SK-N-SH (cell line): ENCODE measurements at regions not wholly inside any gene's neighbourhood (a gene's known extent, or its start where the extent isn't known, plus 50 kb on each side); places are given as distances from the start of the nearest gene placed in this dataset.

Experiments used
- CHD2 ChIP-seq: fragments of 150-350 bp; IDR thresholded peaks from 2 replicates; pipeline ENCODE4 v1.6.1; 2018; ENCODE audit warnings: low read length; ENCODE audit not compliant: partially characterized antibody
- EP300 ChIP-seq, 2 experiments: IDR thresholded peaks; 2 replicates each; pipeline versions ENCODE4 v1.4.0 to v1.6.1; 2012; ENCODE audit warnings: borderline replicate concordance in 1 of 2, low read depth in 1 of 2, low read length in 1 of 2
- FOXM1 ChIP-seq: IDR thresholded peaks from 2 replicates; pipeline ENCODE4 v1.4.0; 2012; ENCODE audit warnings: low read depth, mild to moderate bottlenecking
- MXI1 ChIP-seq: IDR thresholded peaks from 2 replicates; pipeline ENCODE4 v1.6.1; 2012; ENCODE audit warnings: mild to moderate bottlenecking, low read depth, low read length, improper control_type of control experiment
- NRF1 ChIP-seq: IDR thresholded peaks from 2 replicates; pipeline ENCODE4 v1.6.1; 2012; ENCODE audit warnings: low read depth, mild to moderate bottlenecking, low read length
- POLR2AphosphoS5 ChIP-seq: IDR thresholded peaks from 2 replicates; pipeline ENCODE4 v1.6.1; 2012; ENCODE audit warnings: low read depth, low read length
- RAD21 ChIP-seq: IDR thresholded peaks from 2 replicates; pipeline ENCODE4 v1.6.1; 2012; ENCODE audit warnings: mild to moderate bottlenecking, low read length
- RFX5 ChIP-seq: IDR thresholded peaks from 2 replicates; pipeline ENCODE4 v1.6.1; 2012; ENCODE audit warnings: mild to moderate bottlenecking, improper control_type of control experiment, low read length
- TAF1 ChIP-seq: IDR thresholded peaks from 2 replicates; pipeline ENCODE4 v1.6.1; 2012; ENCODE audit warnings: low read depth, mild to moderate bottlenecking, low read length, moderate library complexity, borderline replicate concordance
- USF2 ChIP-seq: fragments of 150-350 bp; IDR thresholded peaks from 2 replicates; pipeline ENCODE4 v1.6.1; 2017; ENCODE audit warnings: antibody characterized with exemption, low read length, low read depth, borderline replicate concordance
- TF ChIP-seq, protein P1 (sequence below): fragments of 200-600 bp; sonication (generic); IDR thresholded peaks from 2 replicates; pipeline ENCODE4 v1.6.1; 2017; ENCODE audit warnings: antibody characterized with exemption, mild to moderate bottlenecking, moderate library complexity

GRCh38 chr10:120656107-120656506 lies 195.1 kb upstream of the WDR11 start:
- no peak for TF ChIP-seq POLR2AphosphoS5
- TF ChIP-seq, protein P1, sequence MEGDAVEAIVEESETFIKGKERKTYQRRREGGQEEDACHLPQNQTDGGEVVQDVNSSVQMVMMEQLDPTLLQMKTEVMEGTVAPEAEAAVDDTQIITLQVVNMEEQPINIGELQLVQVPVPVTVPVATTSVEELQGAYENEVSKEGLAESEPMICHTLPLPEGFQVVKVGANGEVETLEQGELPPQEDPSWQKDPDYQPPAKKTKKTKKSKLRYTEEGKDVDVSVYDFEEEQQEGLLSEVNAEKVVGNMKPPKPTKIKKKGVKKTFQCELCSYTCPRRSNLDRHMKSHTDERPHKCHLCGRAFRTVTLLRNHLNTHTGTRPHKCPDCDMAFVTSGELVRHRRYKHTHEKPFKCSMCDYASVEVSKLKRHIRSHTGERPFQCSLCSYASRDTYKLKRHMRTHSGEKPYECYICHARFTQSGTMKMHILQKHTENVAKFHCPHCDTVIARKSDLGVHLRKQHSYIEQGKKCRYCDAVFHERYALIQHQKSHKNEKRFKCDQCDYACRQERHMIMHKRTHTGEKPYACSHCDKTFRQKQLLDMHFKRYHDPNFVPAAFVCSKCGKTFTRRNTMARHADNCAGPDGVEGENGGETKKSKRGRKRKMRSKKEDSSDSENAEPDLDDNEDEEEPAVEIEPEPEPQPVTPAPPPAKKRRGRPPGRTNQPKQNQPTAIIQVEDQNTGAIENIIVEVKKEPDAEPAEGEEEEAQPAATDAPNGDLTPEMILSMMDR, result no peak
- no peak for TF ChIP-seq TAF1
- no peak for TF ChIP-seq RAD21
- TF ChIP-seq MXI1, result no peak
- TF ChIP-seq NRF1, result no peak
- TF ChIP-seq CHD2, result no peak
- TF ChIP-seq FOXM1, result no peak
- no peak for TF ChIP-seq USF2
- TF ChIP-seq EP300 (IDR thresholded peaks at IDR 0.05; ENCODE audit: borderline replicate concordance in 1 of 2, low read depth in 1 of 2, low read length in 1 of 2), result no peak
- no peak for TF ChIP-seq RFX5
